ENCODE measurements at regions not wholly inside any gene's neighbourhood (a gene's known extent, or its start where the extent isn't known, plus 50 kb on each side); places are given as distances from the start of the nearest gene placed in this dataset.

GRCh38 chr2:82084679-82085392, 1780.3 kb upstream of the LRRTM1 start:
- no peak overlapping the region for H3K27ac Mint-ChIP-seq
- H3K9me3 Mint-ChIP-seq: peaks cover 6% of the 10 kb centered on the region
- H3K4me1 Mint-ChIP-seq (ENCODE audit: unreplicated experiment): no peaks in the 10 kb centered on the region
- H3K36me3 Mint-ChIP-seq: no peaks in the 10 kb centered on the region
- DNase-seq (ENCODE audit: extremely low spot score, unreplicated experiment): no peak
- TF ChIP-seq CTCF (conservative IDR thresholded peaks at IDR 0.05): no peak
- H3K27me3 Mint-ChIP-seq: no peaks in the 10 kb centered on the region
- no peak overlapping the region for H3K4me3 Mint-ChIP-seq

- no peaks in the 10 kb centered on the region for H3K4me1 Mint-ChIP-seq (ENCODE audit: unreplicated experiment)
- no peak overlapping the region for H3K4me3 Mint-ChIP-seq
- H3K9me3 Mint-ChIP-seq: no peaks in the 10 kb centered on the region
- H3K27ac Mint-ChIP-seq: no peak overlapping the region
- DNase-seq (ENCODE audit: extremely low spot score, unreplicated experiment): no peak
- no peak for TF ChIP-seq CTCF (conservative IDR thresholded peaks at IDR 0.05)
- H3K27me3 Mint-ChIP-seq: no peaks in the 10 kb centered on the region
- H3K36me3 Mint-ChIP-seq: no peaks in the 10 kb centered on the region
Observed at GRCh38 chr2:82075875-82076274, 1771.3 kb upstream of the LRRTM1 start.

- Mint-ChIP-seq H3K36me3 (no peaks in the 10 kb centered on the region), H3K9me3 (no peaks in the 10 kb centered on the region), H3K27ac (no peak overlapping the region), H3K4me3 (no peak overlapping the region), H3K4me1 (ENCODE audit: unreplicated experiment) (no peaks in the 10 kb centered on the region), H3K27me3 (no peaks in the 10 kb centered on the region)
- TF ChIP-seq CTCF (conservative IDR thresholded peaks at IDR 0.05): no peak
- no peak for DNase-seq (ENCODE audit: extremely low spot score, unreplicated experiment)
Observed at GRCh38 chr2:82062463-82062862, 1757.9 kb upstream of the LRRTM1 start.

- no peak overlapping the region for H3K4me3 Mint-ChIP-seq
- no peak overlapping the region for H3K27ac Mint-ChIP-seq
- no peaks in the 10 kb centered on the region for H3K27me3 Mint-ChIP-seq
- H3K9me3 Mint-ChIP-seq: peaks cover 4% of the 10 kb centered on the region
- TF ChIP-seq CTCF (conservative IDR thresholded peaks at IDR 0.05): no peak
- H3K4me1 Mint-ChIP-seq (ENCODE audit: unreplicated experiment): no peaks in the 10 kb centered on the region
- no peak for DNase-seq (ENCODE audit: extremely low spot score, unreplicated experiment)
- H3K36me3 Mint-ChIP-seq: no peaks in the 10 kb centered on the region
Observed at GRCh38 chr2:82055846-82056245, 1751.3 kb upstream of the LRRTM1 start.

- Mint-ChIP-seq H3K36me3 (no peaks in the 10 kb centered on the region), H3K27me3 (no peaks in the 10 kb centered on the region), H3K4me1 (ENCODE audit: unreplicated experiment) (no peaks in the 10 kb centered on the region), H3K9me3 (peaks cover 6% of the 10 kb centered on the region), H3K4me3 (no peak overlapping the region), H3K27ac (no peak overlapping the region)
- DNase-seq (ENCODE audit: extremely low spot score, unreplicated experiment): no peak
- no peak for TF ChIP-seq CTCF (conservative IDR thresholded peaks at IDR 0.05)
Observed at GRCh38 chr2:82043867-82044266, 1739.3 kb upstream of the LRRTM1 start.
